COR-L47 (cell line): ENCODE measurements at regions not wholly inside any gene's neighbourhood (a gene's known extent, or its start where the extent isn't known, plus 50 kb on each side); places are given as distances from the start of the nearest gene placed in this dataset.

Experiments
- DNase-seq: peaks from one replicate; lab custom pipeline; 2025; lab: John Stamatoyannopoulos, UW

- DNase-seq = no peak
These were observed 201.7 kb upstream of the CWC22 start for GRCh38 chr2:180208841-180209240.

GRCh38 chr2:180205621-180206235, 198.6 kb upstream of the CWC22 start:
- DNase-seq = no peak

GRCh38 chr2:180203972-180204371, 196.9 kb upstream of the CWC22 start:
- no peak for DNase-seq

GRCh38 chr2:180202467-180202951, 195.4 kb upstream of the CWC22 start:
- no peak for DNase-seq

GRCh38 chr2:180196419-180196977, 189.4 kb upstream of the CWC22 start:
- DNase-seq = no peak

- no peak for DNase-seq
These were observed 188.8 kb upstream of the CWC22 start for GRCh38 chr2:180195847-180196246.

GRCh38 chr2:180191432-180192124, 184.5 kb upstream of the CWC22 start:
- no peak for DNase-seq

- DNase-seq = no peak
These were observed 183.8 kb upstream of the CWC22 start for GRCh38 chr2:180190851-180191250.

- DNase-seq = no peak
These were observed 180.5 kb upstream of the CWC22 start for GRCh38 chr2:180187611-180188010.

- no peak for DNase-seq
These were observed 177.4 kb upstream of the CWC22 start for GRCh38 chr2:180184506-180184905.

- DNase-seq = no peak
These were observed 173.4 kb upstream of the CWC22 start for GRCh38 chr2:180180511-180180910.

GRCh38 chr2:180177534-180177933, 170.4 kb upstream of the CWC22 start:
- no peak for DNase-seq

GRCh38 chr2:180175736-180176135, 168.6 kb upstream of the CWC22 start:
- DNase-seq = no peak

- no peak for DNase-seq
These were observed 167.5 kb upstream of the CWC22 start for GRCh38 chr2:180174580-180174979.

GRCh38 chr2:180169474-180169873, 162.4 kb upstream of the CWC22 start:
- no peak for DNase-seq

GRCh38 chr2:180161415-180161814, 154.3 kb upstream of the CWC22 start:
- no peak for DNase-seq

- DNase-seq = no peak
These were observed 152.8 kb upstream of the CWC22 start for GRCh38 chr2:180159921-180160320.

- no peak for DNase-seq
These were observed 151.9 kb upstream of the CWC22 start for GRCh38 chr2:180158961-180159360.

GRCh38 chr2:180156651-180157050, 149.6 kb upstream of the CWC22 start:
- DNase-seq = no peak

GRCh38 chr2:180150606-180151005, 143.5 kb upstream of the CWC22 start:
- DNase-seq = no peak

- DNase-seq = no peak
These were observed 139.4 kb upstream of the CWC22 start for GRCh38 chr2:180146541-180146940.

GRCh38 chr2:180146114-180146513, 139.0 kb upstream of the CWC22 start:
- DNase-seq = no peak

GRCh38 chr2:180145163-180145562, 138.1 kb upstream of the CWC22 start:
- DNase-seq = no peak
